Keratinocyte (primary cell): ENCODE measurements at regions not wholly inside any gene's neighbourhood (a gene's known extent, or its start where the extent isn't known, plus 50 kb on each side); places are given as distances from the start of the nearest gene placed in this dataset.

ENCODE experiments used
- DNase-seq: peaks from one replicate; pipeline ENCODE4 v3.0.0-alpha.2; 2011; ENCODE audit warnings: low read depth, missing footprints, low spot score
- FAIRE-seq: peaks from 2 replicates; lab custom pipeline; 2011; peaks lifted over from hg19 to GRCh38; lab: Jason Lieb, UNC
- H2AFZ ChIP-seq: 2 replicates; pipeline ENCODE4 v1.6.0; 2012; ENCODE audit warnings: low read length, control low read depth, inconsistent platforms; ENCODE audit not compliant: control insufficient read depth
- H3K27ac ChIP-seq: 2 replicates; pipeline ENCODE4 v1.5.1; 2011; ENCODE audit warnings: low read length; ENCODE audit not compliant: control insufficient read depth, insufficient read depth
- H3K27me3 ChIP-seq: 3 replicates; pipeline ENCODE4 v1.6.0; 2011; ENCODE audit warnings: low read length; ENCODE audit not compliant: control insufficient read depth, insufficient read depth; ENCODE audit errors: extremely low read depth
- H3K36me3 ChIP-seq, 2 experiments: 2 replicates in 1 of 2; 3 replicates in 1 of 2; pipeline ENCODE4 v1.5.1; 2011; ENCODE audit warnings: low read length in 2 of 2, mild to moderate bottlenecking in 1 of 2; ENCODE audit not compliant: control insufficient read depth in 2 of 2, insufficient read depth in 2 of 2; ENCODE audit errors: extremely low read depth in 1 of 2
- H3K4me1 ChIP-seq: 3 replicates; pipeline ENCODE4 v1.5.1; 2011; ENCODE audit warnings: low read length; ENCODE audit not compliant: control insufficient read depth, insufficient read depth; ENCODE audit errors: extremely low read depth
- H3K4me2 ChIP-seq: 3 replicates; pipeline ENCODE4 v1.6.0; 2011; ENCODE audit warnings: low read depth, low read length; ENCODE audit not compliant: control insufficient read depth, insufficient read depth; ENCODE audit errors: extremely low read depth
- H3K4me3 ChIP-seq, 3 experiments: fragments of 200-600 bp in 1 of 3; sonication (generic) in 1 of 3; 2 replicates in 2 of 3; 3 replicates in 1 of 3; pipeline ENCODE4 v1.5.1; 2011 to 2016; ENCODE audit warnings: low read length in 3 of 3, mild to moderate bottlenecking in 3 of 3, control low read depth in 2 of 3, inconsistent platforms in 1 of 3, low read depth in 1 of 3, mixed read lengths in 1 of 3, mixed run types in 1 of 3, moderate library complexity in 1 of 3; ENCODE audit not compliant: control insufficient read depth in 2 of 3, insufficient read depth in 2 of 3; ENCODE audit errors: extremely low read depth in 1 of 3
- H3K79me2 ChIP-seq: 2 replicates; pipeline ENCODE4 v1.6.0; 2012; ENCODE audit warnings: low read length; ENCODE audit not compliant: control insufficient read depth, insufficient read depth
- H3K9ac ChIP-seq: 3 replicates; pipeline ENCODE4 v1.6.0; 2011; ENCODE audit warnings: low read length; ENCODE audit not compliant: control insufficient read depth, insufficient read depth; ENCODE audit errors: extremely low read depth
- H3K9me1 ChIP-seq: 3 replicates; pipeline ENCODE4 v1.6.0; 2011; ENCODE audit warnings: low read length; ENCODE audit not compliant: control insufficient read depth, insufficient read depth; ENCODE audit errors: extremely low read depth
- H3K9me3 ChIP-seq: 2 replicates; pipeline ENCODE4 v1.5.1; 2012; ENCODE audit warnings: low read depth, low read length; ENCODE audit not compliant: control insufficient read depth
- H4K20me1 ChIP-seq: 3 replicates; pipeline ENCODE4 v1.6.0; 2011; ENCODE audit warnings: low read length; ENCODE audit not compliant: control insufficient read depth, insufficient read depth; ENCODE audit errors: extremely low read depth
- EZH2 ChIP-seq: IDR thresholded peaks from one replicate; pipeline ENCODE4 v1.6.1; 2012; ENCODE audit warnings: inconsistent platforms, mild to moderate bottlenecking, low read length, moderate library complexity
- dilution Hi-C: fragments of 300-500 bp; cut with MboI; formaldehyde crosslinking; loops from one replicate; pipeline ENCODE4 v1.7.0; 2020; ENCODE audit warnings: low sequenced_read_pairs; ENCODE audit not compliant: extremely low pct_ligation_motif_present
- TF ChIP-seq, protein P1 (sequence below), 3 experiments: IDR thresholded peaks in 1 of 3; conservative IDR thresholded peaks in 1 of 3; optimal IDR thresholded peaks in 1 of 3; 2 replicates in 2 of 3; 3 replicates in 1 of 3; pipeline versions ENCODE3 to v1.5.1; 2011; ENCODE audit warnings: low read length in 3 of 3, mild to moderate bottlenecking in 3 of 3, moderate library complexity in 2 of 3, control low read depth in 1 of 3, inconsistent platforms in 1 of 3; ENCODE audit not compliant: insufficient read depth in 2 of 3; ENCODE audit errors: extremely low read depth in 1 of 3

DNA sequence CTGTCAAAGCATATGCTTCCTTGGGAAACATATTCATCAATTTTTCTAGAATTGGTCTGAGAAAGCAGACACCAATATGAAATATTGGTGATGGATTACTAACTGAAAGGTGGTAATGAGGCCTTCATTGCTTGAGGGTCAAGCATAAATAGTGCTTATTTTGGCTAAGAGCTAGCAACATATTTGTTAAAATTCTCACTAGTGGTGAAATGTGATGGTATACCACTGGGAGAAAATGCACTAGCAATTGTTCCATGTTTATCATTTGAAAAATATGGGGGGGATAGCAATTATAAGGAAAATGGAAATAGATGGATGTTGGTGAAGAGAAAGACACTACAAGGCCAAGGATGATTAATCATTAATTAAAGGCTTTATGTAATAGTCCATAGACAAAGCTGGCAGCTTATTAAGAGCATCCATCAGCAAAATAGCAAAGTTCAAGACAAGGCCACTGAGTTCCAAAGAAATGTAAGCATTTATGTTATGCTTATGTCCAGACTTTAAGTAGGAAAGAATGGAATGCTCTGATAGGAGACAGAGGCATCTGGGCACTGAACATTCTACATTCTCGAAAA is 253.7 kb upstream of the PRDM9 start:
- H3K4me1 ChIP-seq: no peaks in the 10 kb centered on the region
- no peak overlapping the region for H3K4me3 ChIP-seq
- H3K9me3 ChIP-seq: no peaks in the 10 kb centered on the region
- dilution Hi-C loops: no loop called here
- no peak overlapping the region for H3K4me2 ChIP-seq
- no peak overlapping the region for H3K9ac ChIP-seq
- DNase-seq (no peak), FAIRE-seq (no peak)
- H3K27ac ChIP-seq: no peak overlapping the region
- no peaks in the 10 kb centered on the region for H4K20me1 ChIP-seq
- H3K27me3 ChIP-seq: no peaks in the 10 kb centered on the region
- no peaks in the 10 kb centered on the region for H3K36me3 ChIP-seq
- H3K9me1 ChIP-seq: no peaks in the 10 kb centered on the region
- TF ChIP-seq, protein P1, sequence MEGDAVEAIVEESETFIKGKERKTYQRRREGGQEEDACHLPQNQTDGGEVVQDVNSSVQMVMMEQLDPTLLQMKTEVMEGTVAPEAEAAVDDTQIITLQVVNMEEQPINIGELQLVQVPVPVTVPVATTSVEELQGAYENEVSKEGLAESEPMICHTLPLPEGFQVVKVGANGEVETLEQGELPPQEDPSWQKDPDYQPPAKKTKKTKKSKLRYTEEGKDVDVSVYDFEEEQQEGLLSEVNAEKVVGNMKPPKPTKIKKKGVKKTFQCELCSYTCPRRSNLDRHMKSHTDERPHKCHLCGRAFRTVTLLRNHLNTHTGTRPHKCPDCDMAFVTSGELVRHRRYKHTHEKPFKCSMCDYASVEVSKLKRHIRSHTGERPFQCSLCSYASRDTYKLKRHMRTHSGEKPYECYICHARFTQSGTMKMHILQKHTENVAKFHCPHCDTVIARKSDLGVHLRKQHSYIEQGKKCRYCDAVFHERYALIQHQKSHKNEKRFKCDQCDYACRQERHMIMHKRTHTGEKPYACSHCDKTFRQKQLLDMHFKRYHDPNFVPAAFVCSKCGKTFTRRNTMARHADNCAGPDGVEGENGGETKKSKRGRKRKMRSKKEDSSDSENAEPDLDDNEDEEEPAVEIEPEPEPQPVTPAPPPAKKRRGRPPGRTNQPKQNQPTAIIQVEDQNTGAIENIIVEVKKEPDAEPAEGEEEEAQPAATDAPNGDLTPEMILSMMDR (optimal IDR thresholded peaks at IDR 0.05 in 1 of 3, IDR thresholded peaks at IDR 0.05 in 1 of 3, conservative IDR thresholded peaks at IDR 0.05 in 1 of 3; ENCODE audit: extremely low read depth in 1 of 3, insufficient read depth in 2 of 3, low read length in 3 of 3): no peak
- TF ChIP-seq EZH2: no peak
- no peak overlapping the region for H2AFZ ChIP-seq
- no peaks in the 10 kb centered on the region for H3K79me2 ChIP-seq

DNA sequence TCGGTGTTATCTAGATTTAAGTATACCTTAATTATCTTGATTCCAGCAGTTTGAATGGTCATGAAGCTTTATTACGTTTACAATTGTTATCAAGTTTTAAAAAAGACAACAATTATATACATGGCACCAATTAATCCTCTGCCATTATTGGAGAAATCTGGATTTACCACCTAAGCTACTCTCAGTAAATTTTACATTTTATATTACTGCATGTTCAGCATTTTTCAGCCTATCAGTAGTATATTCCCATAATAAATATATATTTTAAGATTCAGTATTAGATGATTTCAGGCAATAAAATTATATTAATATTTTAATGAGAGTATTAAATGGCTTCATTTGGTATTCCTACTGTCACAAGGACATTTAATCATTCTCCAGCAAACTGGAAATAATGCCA is 264.5 kb upstream of the PRDM9 start:
- dilution Hi-C loops: no loop called here
- H3K4me2 ChIP-seq: no peak overlapping the region
- H3K9ac ChIP-seq: no peak overlapping the region
- H4K20me1 ChIP-seq: no peaks in the 10 kb centered on the region
- no peak for DNase-seq
- no peak overlapping the region for H3K27ac ChIP-seq
- no peak for FAIRE-seq
- TF ChIP-seq, protein P1 (optimal IDR thresholded peaks at IDR 0.05 in 1 of 3, IDR thresholded peaks at IDR 0.05 in 1 of 3, conservative IDR thresholded peaks at IDR 0.05 in 1 of 3; ENCODE audit: extremely low read depth in 1 of 3, insufficient read depth in 2 of 3, low read length in 3 of 3): no peak
- no peak for TF ChIP-seq EZH2
- H3K36me3 ChIP-seq: no peaks in the 10 kb centered on the region
- no peaks in the 10 kb centered on the region for H3K9me1 ChIP-seq
- no peaks in the 10 kb centered on the region for H3K9me3 ChIP-seq
- H2AFZ ChIP-seq: no peak overlapping the region
- no peaks in the 10 kb centered on the region for H3K79me2 ChIP-seq
- no peaks in the 10 kb centered on the region for H3K4me1 ChIP-seq
- H3K4me3 ChIP-seq: no peak overlapping the region
- no peaks in the 10 kb centered on the region for H3K27me3 ChIP-seq
